SK-N-DZ (cell line): ENCODE measurements at regions not wholly inside any gene's neighbourhood (a gene's known extent, or its start where the extent isn't known, plus 50 kb on each side); places are given as distances from the start of the nearest gene placed in this dataset.

Source experiments
- DNase-seq: peaks from one replicate; pipeline ENCODE4 v3.0.0-alpha.2; 2015; ENCODE audit warnings: low spot score

GRCh38 chr10:78634835-78635234 is 433.9 kb upstream of the ZMIZ1 start:
- peak; percentile 51 for DNase-seq

- DNase-seq: no peak
Observed at GRCh38 chr10:78639629-78640028, 429.1 kb upstream of the ZMIZ1 start.

DNA sequence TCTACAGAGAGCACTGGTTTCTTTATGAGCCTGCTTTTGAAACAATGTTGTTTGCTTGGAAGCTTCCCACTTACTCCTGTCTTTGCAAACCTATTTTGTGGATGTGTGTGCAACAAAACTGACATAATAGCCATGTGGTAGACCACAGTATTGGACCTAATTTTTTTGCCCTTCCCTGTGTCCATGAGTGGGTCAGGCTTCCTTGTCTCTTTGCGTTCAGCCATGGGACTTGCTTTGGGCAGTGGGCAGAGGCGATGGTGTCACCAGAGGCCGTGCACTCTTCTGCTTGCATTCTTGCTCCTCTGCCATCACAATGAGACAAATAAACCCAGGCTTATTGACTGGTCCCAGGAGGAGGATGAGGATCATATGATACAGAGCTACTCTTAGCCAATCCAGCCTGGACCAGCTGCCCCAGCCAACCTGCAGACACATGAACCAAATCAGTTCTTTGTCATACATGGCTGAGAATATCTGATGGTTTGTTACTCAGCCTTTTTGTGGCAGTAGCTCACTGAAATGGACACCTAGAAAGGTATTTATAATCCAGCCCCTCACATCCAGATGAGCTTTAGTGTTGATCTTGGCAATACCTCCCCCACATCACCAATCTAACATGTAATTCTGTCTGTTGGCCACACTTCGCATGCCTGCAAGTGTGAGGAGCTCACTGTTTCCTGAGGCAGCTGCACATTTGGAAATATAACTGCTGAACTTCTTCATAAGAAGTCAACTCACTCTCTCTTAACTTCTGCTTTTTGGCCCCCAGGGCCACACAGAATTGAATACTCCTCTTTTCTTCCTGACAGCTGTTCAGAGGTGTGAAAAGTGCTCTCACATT is 427.8 kb upstream of the ZMIZ1 start:
- no peak for DNase-seq

- DNase-seq: no peak
Observed at GRCh38 chr10:78641693-78642092, 427.1 kb upstream of the ZMIZ1 start.

DNA sequence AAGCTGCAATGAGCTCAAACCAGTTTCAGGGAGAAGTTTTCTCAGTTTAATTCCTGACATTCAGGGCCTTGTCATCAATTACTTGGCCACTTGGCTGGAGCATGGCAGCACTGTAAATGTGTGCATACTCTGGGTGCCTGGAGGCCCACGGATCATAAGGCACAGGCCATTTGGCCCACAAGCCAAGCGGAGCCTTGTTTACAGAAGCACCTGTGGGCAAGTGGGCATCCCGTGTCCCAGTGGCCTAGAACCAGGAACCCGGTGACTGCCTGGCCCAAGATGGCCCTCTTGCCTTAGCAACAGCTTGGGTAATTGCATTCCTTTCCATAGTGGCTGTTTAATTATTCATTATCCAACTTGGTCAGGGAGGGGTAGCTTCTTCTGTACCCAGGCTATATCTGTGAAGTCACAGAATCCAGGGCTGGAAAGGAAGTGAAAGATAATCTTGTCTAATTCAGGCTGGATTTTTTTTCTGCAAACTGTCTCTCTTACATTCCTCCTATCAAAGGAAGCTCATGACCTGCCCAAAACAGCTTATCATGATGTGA is 426.4 kb upstream of the ZMIZ1 start:
- DNase-seq: no peak

- no peak for DNase-seq
Observed at GRCh38 chr10:78643513-78643912, 425.3 kb upstream of the ZMIZ1 start.

DNA sequence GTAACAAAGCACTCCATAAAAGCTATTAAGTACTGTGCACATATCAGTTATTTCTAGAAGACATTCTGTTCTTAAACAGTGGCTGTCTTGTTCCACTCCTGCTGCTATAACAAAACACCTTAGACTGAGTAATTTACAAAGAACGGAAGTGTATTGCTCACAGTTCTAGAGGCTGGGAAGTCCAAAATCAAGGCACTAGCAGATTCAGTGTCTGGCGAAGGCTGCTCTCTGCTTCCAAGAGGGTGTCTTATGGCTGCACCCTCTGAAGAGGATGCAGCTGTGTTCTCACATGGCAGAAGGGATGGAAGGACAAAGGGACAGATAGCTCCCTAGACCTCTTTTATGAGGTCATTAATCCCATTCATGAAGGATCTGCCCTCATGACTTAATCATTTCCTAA is 424.2 kb upstream of the ZMIZ1 start:
- DNase-seq: no peak

DNA sequence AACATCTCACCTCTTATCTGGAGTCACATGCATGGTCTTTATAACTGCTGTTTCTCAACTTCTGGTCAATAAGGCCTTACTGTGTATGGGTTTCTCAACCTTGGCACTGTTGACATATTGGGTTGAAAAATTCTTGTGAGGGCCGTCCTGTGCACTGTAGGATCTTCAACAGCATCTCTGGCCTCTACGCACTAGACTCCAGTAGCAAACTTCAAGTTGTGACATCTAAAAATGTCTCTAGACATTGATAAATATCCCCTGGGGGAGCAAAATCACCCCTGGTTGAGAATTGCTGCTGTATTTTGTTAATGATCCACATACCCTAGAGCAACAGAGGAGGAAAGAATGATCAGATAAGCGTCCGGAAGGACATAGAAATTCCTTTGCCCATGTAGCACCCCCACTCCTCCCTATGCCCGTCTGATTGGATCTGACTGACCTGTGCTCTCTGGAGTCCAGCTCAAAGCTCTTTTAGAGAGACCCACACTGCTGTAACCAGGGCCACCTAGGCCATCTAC is 423.5 kb upstream of the ZMIZ1 start:
- DNase-seq: no peak

DNA sequence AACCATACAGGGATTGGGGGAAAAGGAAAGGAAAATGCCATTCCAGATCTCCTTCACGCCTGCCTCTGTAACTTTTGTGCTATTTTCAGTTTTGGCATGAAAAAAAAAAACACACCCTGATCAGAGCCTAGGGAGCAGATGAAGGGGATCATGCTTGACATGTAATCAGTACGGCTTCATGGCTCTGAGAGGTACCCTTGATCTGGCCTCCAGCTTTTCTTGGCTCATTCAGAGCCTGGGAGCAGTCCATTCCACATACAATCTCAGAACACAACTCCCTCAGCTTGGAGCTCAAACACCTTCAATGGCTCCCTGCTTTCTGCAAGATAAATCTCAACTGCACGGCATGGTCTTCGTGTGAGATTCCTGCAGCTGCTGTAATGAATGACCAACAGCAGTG is 422.8 kb upstream of the ZMIZ1 start:
- DNase-seq: no peak

GRCh38 chr10:78648256-78648860 is 420.4 kb upstream of the ZMIZ1 start:
- DNase-seq: no peak

- no peak for DNase-seq
Observed at GRCh38 chr10:78649429-78649828, 419.3 kb upstream of the ZMIZ1 start.

DNA sequence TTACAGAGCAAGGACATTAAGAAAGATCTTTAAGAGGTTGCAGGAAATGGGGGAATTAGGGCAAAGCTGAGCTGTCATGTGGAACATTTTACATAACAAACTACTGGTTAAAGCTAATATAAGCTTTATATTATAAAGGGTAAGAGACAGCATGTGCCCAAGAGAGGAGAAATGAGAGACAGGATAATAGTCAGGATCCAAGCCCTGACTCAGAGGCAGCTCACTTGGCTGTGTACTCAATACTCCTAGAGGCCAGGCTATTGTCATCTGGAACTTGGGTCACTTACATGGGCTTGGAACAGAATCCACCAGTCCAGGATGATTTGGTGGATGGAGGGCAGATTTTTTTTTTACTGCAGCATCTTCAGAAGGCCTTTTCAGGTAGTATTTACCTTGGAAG is 418.6 kb upstream of the ZMIZ1 start:
- DNase-seq: no peak

GRCh38 chr10:78651287-78651686 is 417.5 kb upstream of the ZMIZ1 start:
- DNase-seq: no peak

DNA sequence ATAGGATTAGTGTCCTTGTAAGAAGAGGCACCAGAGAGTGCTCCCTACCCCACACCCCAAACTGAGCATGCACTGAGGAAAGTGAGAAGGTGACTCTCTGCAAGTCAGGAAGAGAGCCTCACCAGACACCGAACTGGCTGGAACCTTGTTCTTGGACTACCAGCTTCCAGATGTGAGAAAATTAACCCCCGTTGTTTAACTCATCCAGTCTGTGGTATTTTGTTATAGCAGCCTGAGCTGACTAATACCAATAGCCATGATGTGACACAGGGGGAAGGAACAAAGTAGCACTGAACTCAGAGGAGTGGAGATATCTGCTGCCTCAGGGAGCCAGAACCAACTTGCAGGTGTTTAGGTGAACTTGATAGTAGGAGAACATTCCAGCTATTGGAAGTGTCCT is 415.2 kb upstream of the ZMIZ1 start:
- no peak for DNase-seq

GRCh38 chr10:78654047-78654590 is 414.6 kb upstream of the ZMIZ1 start:
- no peak for DNase-seq

DNA sequence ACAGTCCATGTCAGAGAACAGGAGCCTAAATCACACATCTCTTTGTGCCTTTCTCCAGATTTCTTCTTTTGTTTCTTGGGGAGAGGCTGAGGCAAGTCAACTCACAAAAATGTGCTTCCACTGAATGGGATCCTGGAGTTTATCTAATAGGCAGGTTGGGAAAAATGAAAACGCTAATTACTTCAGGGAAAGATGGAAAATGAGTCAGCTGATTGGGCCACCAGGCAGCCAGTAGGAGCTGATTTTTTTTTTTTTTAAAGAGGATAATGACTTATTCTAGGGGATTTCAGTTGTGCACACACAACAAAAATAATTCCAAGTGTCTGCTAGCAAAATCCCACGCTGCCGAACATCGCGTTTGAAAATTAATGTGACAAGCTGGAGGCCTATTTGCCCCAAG is 412.8 kb upstream of the ZMIZ1 start:
- no peak for DNase-seq

DNA sequence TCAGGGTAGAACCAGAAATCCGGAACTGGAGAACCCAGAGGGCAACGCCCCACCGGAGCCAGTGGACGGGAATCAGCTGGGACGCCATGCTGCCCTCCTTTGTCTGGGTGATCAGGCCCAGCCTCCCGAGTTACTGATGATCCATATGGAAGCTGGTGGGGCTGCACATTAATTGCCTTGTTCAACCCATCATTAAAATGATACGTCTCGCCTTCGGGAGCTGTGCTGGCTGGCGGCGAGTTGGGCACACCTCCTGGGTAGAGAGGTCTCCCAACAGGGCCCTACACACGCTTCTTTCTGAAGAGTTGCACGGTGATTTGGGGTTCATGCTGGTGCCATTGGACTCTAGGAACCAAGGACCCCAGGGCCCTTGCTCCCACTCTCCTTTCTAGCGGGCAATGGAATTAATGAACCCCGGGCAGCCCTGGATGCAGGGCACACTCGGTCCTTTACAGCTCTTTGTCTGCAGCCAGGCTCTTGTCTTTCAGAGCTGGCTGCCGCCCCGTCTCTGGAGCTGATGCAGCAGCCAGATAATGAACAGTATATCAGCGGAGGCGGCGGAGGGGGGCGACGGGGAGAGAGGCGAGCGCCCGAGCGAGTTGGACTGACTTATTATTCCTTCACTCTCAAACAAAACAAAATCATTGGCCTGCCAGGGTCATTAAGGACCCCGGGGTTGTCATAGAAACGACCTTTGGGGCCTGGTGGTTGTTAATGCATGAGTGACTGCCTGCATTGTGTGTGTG is 412.2 kb upstream of the ZMIZ1 start:
- peak; percentile 95 for DNase-seq

DNA sequence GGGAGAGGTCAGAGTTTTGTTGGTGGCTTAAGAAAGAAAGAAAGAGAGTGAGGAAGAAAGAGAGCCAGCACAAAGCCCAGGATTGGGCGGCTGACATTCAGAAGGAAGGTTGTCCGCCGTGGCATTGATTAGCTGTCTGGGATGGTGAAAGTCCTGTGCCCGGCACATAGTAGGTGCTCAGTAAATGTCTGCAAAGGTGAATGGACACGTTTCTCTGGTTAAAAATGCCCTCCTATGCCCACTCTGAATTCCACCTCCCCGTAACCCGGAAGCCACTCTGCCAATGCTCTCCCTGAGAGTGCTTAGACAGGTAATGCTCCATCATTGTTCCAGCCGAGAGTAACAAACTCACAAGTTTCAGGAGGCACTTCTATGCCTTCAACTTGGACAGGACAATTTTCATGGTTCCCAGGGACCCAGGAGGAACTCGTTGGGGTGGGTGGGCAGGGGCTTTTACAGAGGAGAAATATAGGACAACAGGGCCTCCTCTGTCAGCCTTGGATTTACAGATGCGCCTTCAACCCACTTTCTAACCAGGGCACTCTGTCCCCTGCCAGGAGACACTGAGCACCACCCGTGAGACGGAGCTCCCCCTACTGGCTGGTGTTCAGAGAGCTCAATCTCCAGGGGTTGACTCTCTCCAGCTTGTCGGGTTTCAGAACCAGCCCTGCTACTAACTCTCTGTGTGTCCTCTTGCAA is 411.5 kb upstream of the ZMIZ1 start:
- DNase-seq: peak; percentile 91

DNA sequence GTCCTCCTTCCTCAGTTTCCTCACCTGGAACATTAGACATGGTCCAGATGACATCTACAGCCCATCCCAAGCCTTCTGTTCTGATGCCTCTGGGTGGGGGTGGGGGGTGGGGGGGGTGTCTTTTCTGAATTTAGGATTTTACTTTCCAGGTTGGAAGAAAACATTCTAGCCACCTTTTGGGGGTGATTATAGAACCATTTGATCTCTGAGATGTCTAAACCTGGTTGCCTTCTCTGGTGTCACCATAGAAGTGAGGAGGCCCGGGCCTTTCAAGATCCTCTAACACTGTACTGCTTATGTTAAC is 411.0 kb upstream of the ZMIZ1 start:
- no peak for DNase-seq

DNA sequence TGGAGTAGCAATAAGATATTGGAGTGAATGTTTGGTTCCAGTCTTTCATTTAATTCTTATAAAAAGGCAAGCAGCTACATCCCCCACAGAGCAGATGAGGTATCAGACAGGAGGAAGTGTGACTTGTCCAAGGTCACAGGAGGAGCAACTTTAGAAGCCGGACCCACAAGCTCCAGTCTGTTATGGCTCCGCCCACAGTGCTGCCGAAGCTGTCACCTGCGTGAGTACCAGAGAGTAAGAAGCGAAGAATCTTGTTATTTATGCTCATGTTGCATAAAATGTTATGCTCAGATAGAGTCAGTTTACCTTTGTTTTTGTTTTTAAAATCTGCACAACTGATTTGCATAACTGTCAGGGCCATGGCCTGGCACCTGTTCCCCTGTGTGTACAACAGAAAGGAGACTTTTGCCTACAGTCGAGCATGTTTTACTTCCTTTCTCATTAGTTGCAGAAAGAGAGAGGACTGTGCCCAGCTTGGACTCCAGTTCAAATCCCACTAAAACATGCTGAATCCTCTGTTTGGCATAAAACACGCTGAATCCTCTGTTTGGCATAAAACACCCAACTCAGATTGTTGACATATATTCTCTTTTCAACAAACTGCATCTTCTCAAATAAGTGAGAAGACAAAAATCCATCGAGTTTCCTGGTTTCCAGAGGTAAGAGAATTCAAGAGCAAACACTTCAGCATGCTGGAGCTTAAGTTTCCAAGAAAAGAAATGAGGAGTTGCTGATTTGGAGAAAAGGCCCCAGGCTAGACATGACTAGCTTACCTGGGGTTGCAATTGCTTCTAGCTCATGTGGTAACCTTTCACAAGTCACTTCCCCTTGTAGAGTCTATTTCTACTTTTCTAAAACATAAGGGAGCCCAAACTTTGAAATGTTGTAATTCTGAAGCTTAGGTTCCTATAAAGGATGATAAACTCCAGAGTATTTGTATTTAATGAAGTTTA is 409.8 kb upstream of the ZMIZ1 start:
- DNase-seq: no peak
